ENCODE measurements at regions not wholly inside any gene's neighbourhood (a gene's known extent, or its start where the extent isn't known, plus 50 kb on each side); places are given as distances from the start of the nearest gene placed in this dataset.
A peak's percentile ranks its signal among the peaks of the same experiment; 100 is the strongest.
"Not testable (repeated sequence)": the region's sequence is repeated elsewhere in the genome, so short reads cannot be mapped to it uniquely, and the experiment has no call there.

GRCh38 chr6:66166713-66167112 is 459.7 kb upstream of the EYS start:
- DNase-seq (ENCODE audit: low spot score) = not testable (repeated sequence)

- DNase-seq (ENCODE audit: low spot score) = no peak
Measured at GRCh38 chr6:66161546-66162108, 454.6 kb upstream of the EYS start.

- DNase-seq (ENCODE audit: low spot score) = no peak
Measured at GRCh38 chr6:66159937-66160336, 452.9 kb upstream of the EYS start.

- no peak for DNase-seq (ENCODE audit: low spot score)
Measured at GRCh38 chr6:66153247-66153646, 446.2 kb upstream of the EYS start.

- DNase-seq (ENCODE audit: low spot score) = no peak
Measured at GRCh38 chr6:66149132-66149531, 442.1 kb upstream of the EYS start.

GRCh38 chr6:66145867-66146266 is 438.8 kb upstream of the EYS start:
- DNase-seq (ENCODE audit: low spot score) = no peak

- no peak for DNase-seq (ENCODE audit: low spot score)
Measured at GRCh38 chr6:66134021-66134420, 427.0 kb upstream of the EYS start.

GRCh38 chr6:66128656-66129055 is 421.6 kb upstream of the EYS start:
- DNase-seq (ENCODE audit: low spot score) = no peak

GRCh38 chr6:66128243-66128642 is 421.2 kb upstream of the EYS start:
- DNase-seq (ENCODE audit: low spot score) = no peak

GRCh38 chr6:66127061-66127460 is 420.0 kb upstream of the EYS start:
- DNase-seq (ENCODE audit: low spot score) = no peak

- DNase-seq (ENCODE audit: low spot score) = no peak
Measured at GRCh38 chr6:66126358-66126757, 419.3 kb upstream of the EYS start.

- peak; percentile 19 for DNase-seq (ENCODE audit: low spot score)
Measured at GRCh38 chr6:66103954-66104353, 396.9 kb upstream of the EYS start.

GRCh38 chr6:66103354-66103753 is 396.3 kb upstream of the EYS start:
- peak; percentile 4 for DNase-seq (ENCODE audit: low spot score)

GRCh38 chr6:66096679-66097078 is 389.7 kb upstream of the EYS start:
- DNase-seq (ENCODE audit: low spot score) = no peak

- DNase-seq (ENCODE audit: low spot score) = no peak
Measured at GRCh38 chr6:66094615-66095014, 387.6 kb upstream of the EYS start.

- DNase-seq (ENCODE audit: low spot score) = not testable (repeated sequence)
Measured at GRCh38 chr6:66092306-66092705, 385.3 kb upstream of the EYS start.

- no peak for DNase-seq (ENCODE audit: low spot score)
Measured at GRCh38 chr6:66086532-66086931, 379.5 kb upstream of the EYS start.

GRCh38 chr6:66082914-66083313 is 375.9 kb upstream of the EYS start:
- no peak for DNase-seq (ENCODE audit: low spot score)

- DNase-seq (ENCODE audit: low spot score) = no peak
Measured at GRCh38 chr6:66068907-66069306, 361.9 kb upstream of the EYS start.

- DNase-seq (ENCODE audit: low spot score) = no peak
Measured at GRCh38 chr6:66068033-66068432, 361.0 kb upstream of the EYS start.

- DNase-seq (ENCODE audit: low spot score) = no peak
Measured at GRCh38 chr6:66065313-66065712, 358.3 kb upstream of the EYS start.

GRCh38 chr6:66057034-66057433 is 350.0 kb upstream of the EYS start:
- no peak for DNase-seq (ENCODE audit: low spot score)

GRCh38 chr6:66054967-66055366 is 347.9 kb upstream of the EYS start:
- no peak for DNase-seq (ENCODE audit: low spot score)

- DNase-seq (ENCODE audit: low spot score) = no peak
Measured at GRCh38 chr6:66051812-66052211, 344.8 kb upstream of the EYS start.
